Testis (tissue), 2 donors: ENCODE measurements at regions not wholly inside any gene's neighbourhood (a gene's known extent, or its start where the extent isn't known, plus 50 kb on each side); places are given as distances from the start of the nearest gene placed in this dataset.

Experiments
- CTCF ChIP-seq, 3 experiments: fragments of 450-650 bp in 2 of 3; fragments of 200-600 bp in 1 of 3; sonication (generic) in 1 of 3; IDR thresholded peaks; one replicate each; pipeline ENCODE4 v1.5.1; 2016 to 2019; ENCODE audit warnings: antibody characterized with exemption in 3 of 3, mild to moderate bottlenecking in 2 of 3, moderate library complexity in 1 of 3
- POLR2A ChIP-seq: fragments of 450-650 bp; IDR thresholded peaks from one replicate; pipeline ENCODE4 v1.6.1; 2017; ENCODE audit warnings: antibody characterized with exemption, mild to moderate bottlenecking, moderate library complexity

DNA sequence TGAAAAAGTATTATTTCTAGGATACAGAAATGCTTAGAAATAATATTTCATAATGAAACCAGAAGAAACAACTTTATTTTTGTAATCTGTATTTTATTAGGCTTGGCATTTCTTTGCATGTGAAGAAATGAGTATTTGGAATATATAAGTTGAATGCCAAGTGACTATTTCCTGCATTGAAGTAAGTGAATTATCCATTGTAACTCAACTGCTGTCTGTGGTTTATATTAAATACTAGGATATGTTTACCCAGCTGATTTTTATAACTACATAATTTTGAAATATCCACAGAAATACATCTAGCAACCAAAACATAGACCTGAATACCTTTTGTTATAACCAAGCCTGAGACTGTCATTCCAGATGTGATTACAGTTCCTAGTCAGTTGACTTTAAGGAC, 207.6 kb downstream of the THBS2 start:
- TF ChIP-seq CTCF (IDR thresholded peaks at IDR 0.05) (no peak), POLR2A (no peak)
